GM19043 (cell line): ENCODE measurements at regions not wholly inside any gene's neighbourhood (a gene's known extent, or its start where the extent isn't known, plus 50 kb on each side); places are given as distances from the start of the nearest gene placed in this dataset.

Experiments used
- ATAC-seq: cut with Tn5 transposase; IDR thresholded peaks from one replicate; pipeline ENCODE4 v1.9.1; 2021; ENCODE audit warnings: low read depth; ENCODE audit not compliant: unreplicated experiment

DNA sequence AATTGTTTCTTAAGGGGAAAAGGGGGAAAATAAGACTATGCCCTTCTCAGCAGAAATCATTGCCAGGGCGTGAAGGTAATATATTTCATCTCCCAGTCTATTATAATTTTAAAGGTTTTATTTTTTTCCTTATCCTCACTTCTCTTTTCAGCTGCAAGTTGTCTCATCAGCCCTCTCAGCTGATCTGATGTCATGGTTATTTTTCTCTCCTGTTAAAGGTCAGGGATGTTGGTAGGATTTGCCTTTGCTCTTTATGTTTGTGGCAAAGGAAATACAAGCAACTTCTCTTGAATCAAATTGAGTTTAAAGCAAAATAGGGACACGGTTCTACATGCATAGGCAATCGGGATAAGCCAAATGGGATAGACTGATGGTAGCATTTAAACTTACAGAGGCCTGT, 946.9 kb downstream of the SORCS1 start:
- no peak for ATAC-seq

DNA sequence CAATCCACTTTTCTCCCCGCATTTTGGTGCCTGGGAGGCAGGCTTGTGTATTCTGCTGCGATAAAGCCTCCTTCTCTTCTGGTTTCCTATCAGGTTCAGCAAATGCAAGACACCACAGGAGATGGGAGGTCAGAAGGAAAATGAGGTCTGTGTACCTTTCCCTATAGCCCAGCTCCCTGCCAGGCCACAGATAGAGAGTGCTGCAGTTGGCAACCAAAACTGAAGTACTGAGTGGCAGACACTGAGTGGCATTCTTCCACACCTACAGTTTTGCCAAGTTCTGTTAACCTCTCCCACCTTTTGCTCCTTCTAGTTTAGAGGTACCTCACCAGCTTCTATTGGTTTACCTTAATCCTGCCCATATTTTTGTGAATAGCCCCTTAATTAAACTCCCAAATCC, 948.4 kb downstream of the SORCS1 start:
- no peak for ATAC-seq

DNA sequence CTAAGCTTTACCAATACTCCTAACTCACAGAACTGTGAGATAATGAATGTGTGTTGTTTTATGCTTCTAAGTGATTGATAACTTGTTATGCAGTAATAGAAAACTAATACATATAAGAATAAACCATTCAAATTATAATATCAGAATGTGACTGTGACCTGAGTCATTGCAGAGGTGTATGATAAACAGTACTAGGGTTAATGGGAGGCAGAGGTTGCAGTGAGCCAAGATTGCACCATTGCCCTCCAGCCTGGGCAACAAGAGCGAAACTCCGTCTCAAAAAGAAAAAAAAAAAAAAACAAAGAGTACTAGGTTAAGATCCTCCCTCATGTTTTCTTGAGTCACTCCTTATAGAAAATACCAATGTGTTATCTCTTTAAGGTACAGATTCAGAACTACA, 950.3 kb downstream of the SORCS1 start:
- no peak for ATAC-seq

DNA sequence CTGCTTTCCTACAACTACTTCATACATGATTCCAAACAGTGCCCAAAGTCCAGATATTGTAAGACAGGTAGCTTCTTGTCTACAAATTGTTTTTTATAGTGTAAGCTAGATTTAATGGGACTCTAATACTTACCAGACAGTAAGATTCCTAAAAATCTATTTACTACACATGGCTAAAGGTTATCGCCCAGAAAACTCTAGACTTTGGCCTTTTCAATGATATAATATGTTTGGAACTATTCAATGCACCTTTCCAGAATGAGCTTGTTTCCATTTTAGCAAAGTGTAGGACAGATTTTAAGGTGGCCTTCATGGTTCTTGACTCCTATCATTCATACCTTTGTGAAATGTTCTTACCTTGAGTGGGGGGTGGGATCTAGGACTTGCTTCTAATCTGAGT, 951.0 kb downstream of the SORCS1 start:
- ATAC-seq: no peak

DNA sequence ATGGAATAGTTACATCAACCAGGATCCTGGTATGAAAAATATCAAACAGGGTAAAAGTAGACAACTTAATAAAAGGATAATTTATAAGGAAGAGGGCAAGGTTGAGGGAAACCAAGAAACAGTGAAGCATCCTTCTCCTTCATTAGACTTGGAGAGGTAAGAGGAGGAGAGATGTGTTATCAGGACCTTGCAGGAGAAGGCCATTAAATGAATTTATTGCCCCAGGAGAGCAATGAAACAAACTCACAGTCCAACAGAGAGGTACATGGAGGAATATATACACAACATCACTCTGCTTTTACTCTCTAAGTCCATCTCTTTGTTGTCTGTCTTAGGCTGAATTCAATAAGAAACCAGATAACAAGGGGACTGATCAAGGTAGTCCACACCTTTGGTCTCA, 966.2 kb downstream of the SORCS1 start:
- ATAC-seq: no peak

DNA sequence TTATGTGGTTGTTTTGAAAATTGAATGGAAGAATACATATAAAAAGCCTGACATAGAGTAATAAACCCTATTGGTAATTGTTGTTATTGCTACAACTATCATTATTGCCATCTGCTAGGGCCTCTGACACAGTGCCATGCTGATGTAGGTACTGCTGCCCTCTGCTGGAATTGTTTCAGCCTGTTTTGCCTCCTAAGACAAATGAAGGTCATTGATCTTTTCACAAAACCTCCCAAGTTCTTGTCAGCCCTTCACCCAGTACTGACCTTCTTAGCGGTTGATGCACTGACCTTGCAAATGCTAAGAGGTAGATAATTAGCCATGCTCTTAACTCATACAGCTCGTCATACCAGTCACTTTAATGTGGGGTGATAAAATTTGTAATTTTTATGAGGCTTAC, 975.2 kb downstream of the SORCS1 start:
- no peak for ATAC-seq

DNA sequence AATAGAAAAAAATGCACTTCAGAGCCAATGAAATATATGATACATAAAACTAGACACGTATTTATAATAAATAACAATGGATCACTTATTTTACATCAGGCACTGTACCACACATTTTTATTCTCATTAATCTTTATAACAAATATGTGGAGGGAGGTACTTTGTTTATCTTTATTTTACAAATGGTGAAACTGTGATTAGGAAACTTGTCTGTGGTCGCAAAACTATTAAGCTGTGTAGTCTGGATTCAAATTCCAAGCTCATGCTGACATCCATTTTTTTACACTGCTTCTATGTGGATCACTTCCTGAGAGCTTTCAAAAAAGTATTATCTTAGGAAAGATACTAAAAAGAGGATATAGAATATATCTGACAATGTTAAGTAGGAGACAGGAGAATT, 978.6 kb downstream of the SORCS1 start:
- ATAC-seq: no peak

DNA sequence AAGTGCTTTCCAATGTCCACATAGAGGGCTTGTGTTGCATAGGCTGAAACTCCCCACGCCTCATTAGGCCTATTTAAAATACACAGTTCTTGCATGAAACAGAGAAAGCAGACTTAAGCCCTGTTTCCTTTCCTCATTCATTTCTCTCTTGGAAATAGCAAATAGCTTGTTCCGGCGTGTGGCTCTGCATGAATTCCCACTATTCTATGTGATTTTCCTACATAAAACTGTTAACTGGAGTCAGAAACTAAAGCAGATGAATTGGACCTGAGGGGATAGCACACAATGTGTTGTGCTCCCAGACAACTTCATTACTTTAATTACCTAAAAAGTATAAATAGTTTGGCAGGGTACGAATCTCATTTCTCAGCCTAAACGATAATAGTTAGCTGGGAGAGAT, 981.5 kb downstream of the SORCS1 start:
- ATAC-seq: no peak

DNA sequence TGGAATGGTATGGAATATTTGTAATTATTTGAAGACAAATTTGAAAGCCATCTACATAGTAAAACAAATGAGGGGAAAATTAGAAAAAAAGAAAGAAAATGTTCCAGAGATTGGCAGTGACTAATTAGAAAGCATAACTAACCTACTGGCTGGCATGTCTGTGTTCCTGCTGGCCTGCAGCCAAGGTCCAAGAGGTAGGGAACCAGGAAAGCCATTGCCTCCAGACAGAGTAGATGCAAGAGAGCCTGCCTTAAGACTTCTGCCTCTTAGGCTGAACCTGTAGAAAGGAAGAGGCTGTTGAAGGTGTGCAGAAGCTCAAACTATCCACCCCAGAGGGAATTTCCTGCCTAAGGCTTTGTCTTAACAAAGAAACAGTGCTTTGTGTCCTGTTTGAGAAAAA, 982.0 kb downstream of the SORCS1 start:
- ATAC-seq: no peak

DNA sequence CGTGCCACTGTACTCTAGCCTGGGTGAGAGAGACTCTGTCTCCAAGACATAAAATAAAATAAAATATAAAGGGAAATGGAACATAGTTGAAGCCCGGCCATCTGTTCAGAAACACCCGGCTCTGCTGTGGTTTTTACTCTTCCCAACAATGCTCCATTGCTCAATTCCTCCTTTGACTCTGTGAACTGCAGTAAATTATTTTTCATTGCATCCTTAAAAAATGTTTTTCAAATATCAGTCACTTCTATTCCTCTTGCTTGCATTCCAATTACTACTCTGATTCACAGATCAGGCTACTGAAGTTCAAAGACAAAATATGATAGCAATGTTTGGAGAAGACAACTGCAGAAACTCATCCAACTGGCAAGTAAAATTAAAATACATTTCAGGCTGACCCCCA, 983.0 kb downstream of the SORCS1 start:
- no peak for ATAC-seq

DNA sequence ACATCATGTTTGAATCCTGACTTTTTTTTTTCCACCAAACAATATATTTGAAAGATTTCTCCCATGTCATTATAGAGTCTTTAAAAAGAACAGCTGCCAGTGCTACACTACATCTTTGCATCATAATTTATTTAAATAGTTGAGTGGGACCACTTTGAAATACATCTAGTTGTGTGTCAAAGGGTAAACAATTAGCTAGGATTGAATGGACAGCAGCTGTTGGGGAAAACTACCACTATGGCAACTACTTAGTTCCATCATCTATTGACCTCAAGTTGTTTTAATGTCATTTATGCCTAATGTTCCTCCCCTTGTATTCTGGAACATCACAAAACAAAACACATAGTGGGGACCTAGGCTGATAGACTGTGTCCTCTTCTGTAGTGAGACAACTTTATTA, 985.1 kb downstream of the SORCS1 start:
- no peak for ATAC-seq

DNA sequence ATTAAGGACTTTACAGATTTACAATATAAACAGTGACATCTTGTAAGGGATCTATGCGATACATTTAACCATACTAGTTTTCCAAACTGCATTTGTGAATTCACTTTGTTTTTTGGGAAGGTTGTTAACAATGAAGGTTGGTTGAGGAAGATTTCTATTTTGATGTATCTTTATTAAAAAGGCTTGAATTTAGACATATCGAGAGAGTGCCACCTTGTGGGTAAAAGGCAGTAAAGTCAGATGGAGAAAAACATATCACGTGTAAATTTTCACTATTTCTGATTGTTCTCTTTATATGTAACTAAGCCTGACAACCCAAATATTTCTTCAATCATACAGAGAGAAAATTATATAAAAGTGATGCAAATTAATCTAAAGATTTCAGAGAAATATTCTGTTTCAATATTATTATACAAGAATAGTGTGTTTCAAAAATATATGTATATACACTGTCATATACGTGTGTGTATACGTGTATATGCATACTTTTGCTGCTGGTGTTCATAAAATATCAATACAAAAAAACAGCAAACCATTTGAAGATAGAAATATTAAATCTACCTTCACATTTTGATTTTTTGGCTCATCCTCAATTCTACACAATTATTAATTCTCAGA, 988.6 kb downstream of the SORCS1 start:
- ATAC-seq: no peak

DNA sequence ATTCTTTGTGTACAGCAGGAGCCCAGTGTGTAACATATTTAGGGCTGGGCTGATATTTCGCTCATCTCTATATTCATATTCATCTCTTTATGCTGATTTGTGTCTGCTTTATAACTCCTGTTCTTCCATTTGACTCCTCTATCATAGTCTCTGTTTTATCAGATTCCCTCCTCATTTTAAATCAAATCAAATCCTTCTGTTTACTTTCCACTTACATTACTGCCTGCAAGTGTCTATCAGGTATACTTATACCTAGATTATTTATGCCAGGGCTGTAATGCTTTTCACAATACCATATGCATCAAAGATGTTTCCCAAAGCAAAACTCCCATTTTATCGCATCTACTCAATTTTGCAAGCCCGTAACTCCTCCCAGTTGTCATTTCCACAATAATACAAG, 990.7 kb downstream of the SORCS1 start:
- no peak for ATAC-seq

DNA sequence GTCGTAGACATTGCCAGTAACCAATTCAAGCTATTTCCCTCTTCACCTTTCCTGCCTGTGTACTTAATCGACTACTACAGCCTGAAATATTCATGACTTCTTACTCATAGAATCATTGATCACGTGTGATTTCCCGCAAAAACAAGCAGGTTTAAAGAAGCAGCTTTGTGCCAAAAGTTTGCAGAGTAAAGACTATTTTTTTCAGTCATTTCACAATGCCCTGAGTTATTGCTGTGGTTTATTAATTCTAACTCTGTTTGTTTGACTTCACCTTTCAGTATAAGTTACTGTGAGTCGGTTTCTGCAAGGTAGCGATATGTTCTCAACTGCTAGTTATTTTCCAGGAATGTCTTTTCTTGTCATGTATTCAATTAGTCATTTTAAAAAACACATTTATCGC, 995.3 kb downstream of the SORCS1 start:
- ATAC-seq: no peak

DNA sequence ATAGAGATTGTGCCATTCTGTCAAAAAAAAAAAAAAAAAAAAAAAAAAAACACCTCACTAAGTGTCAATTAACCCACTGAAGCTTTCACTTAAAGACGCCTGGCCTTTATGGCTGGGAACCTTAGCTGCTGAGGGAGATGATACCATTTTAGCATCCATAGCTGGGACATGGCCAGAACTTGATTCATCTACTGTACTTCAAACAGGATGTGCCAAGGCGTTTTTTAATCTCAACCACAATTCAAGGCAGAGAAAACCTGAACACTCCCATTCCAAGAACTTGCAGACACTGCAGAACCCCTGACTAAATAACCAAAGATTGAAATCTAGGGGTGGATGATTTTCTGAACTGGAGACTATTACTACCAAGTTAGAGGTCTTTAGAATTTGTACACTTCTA, 996.6 kb downstream of the SORCS1 start:
- no peak for ATAC-seq

DNA sequence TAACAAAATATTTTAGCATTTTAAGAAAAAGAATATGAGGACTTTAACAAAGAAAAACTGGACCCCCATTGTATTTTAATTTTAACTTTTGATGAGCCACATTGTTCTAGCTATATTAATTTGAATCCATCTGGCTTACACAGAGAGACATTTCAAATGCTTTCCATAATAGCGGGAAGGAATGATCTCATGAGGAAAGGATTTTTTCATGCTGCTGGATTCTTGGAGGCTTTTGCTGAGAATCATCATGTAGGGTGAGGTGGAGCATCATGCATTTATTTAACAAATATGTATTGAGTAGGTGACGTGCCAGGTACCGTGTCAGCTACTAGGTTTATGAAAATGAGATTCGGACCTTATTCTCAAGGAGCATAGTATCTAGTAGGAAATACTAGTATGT, 1006.3 kb downstream of the SORCS1 start:
- no peak for ATAC-seq

DNA sequence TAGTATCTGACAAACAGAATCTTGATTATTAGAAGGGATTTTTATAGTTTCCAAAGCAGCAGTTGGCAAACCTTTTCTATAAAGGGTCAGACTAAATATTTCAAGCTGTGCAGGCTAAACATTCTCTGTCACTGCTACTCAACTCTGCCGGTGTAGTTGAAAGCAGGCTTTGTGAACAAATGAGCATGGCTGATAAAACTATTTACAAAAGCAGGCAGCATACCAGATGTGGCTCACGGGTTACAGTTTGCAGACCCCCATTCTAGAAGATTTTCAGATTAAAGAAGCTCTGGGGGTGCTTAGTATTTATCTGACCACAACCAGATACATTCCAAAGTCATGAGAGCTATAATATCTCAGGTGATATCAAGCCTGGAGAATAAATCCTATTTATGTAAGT, 1017.5 kb downstream of the SORCS1 start:
- ATAC-seq: no peak

DNA sequence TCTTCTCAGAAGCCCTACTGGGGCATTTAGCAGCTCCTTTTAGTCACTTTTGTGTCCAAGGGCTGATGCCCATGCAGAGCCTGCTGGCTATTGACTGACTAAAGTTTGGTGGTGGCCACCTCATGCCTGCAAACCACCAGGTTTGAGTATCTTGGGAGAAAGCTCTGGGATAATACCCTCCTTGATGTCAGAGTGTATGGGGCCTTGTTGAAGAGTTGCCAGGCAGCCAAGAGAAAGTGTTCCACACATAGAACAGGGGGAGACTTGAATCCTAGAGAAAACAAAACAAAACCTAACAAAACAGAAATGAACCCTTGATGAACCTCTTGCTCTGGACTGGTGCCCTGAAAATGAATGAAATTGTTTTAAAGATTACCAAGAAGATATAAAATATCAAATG, 1024.6 kb downstream of the SORCS1 start:
- ATAC-seq: no peak

DNA sequence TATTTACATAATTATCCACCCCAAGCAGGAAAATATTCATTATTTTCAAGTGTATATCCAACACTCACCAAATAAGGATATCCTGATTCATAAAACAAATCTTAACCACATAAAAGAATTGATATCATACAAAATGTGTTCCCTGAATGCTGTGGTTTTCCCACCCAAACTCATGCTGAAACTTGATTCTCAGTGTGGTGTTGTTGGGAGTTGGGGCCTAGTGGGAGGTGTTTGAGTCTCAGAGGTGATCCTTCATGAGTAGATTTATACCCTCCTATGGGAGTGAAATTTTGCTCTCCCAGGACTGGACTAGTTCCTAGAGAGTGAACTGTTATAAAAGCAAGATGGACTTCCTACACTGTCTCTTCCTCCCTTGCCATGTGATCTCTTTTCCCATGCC, 1028.3 kb downstream of the SORCS1 start:
- ATAC-seq: no peak

DNA sequence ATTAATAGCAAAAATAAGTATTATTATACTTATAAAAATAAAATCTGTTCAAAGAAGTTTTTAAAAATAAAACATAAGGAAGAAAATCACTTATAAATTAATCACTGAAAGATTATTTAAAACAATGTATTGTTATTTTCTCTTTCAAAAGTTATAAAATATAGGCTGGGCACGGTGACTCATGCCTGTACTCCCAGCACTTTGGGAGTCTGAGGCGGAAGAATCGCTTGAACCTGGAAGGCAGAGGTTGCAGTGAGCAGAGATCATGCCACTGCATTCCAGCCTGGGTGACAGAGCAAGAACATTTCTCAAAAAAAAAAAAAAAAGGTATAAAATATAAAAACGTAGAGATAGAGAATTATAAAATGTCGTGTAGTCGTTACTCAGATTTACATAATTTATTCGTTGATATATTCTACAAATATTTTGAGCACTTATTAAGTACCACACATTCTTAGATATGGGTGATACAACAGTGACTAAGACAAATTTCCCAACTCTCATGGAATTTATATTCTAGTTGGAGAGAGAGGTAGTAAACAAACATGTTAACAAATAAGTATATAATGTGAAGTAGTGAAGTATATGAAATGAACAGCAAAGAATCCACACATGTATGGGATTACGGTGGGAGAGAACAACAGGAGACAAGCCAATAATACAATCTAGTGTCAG, 1030.0 kb downstream of the SORCS1 start:
- no peak for ATAC-seq

DNA sequence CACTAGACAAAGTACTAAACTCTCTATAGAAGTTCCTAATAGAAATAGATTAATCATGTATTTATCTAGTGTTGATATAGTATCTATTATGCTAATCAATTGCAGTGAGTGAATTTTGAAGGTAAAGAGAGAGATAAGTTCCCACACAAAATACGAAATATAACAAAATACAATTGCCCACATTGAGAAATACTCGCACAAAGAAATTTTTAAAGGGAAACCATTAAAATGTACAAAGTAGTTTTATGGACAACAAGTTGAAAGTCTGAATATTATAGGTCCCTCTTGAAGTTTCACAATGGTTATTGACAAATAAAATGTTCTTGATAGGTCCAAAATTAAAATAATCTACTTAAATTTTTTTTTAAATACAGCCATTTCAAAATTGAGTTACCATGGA, 1031.1 kb downstream of the SORCS1 start:
- no peak for ATAC-seq

DNA sequence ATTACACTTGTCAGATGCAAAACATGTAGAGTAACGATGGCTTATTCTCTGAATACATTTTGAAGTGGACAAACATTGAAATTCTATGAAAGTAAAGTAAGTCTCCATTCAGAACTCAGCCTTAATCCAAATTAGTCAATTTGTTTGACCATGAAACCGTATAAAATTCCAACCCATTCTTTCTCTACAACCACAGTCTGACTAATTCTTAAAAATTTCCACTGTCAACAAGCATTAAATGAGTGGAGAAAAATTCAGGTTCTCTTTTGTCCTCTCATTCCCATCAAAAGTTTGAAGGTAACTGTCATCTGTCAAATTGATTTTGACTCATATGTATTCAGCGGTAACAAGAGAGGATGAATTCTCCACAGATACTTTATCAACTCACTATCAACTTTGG, 1031.5 kb downstream of the SORCS1 start:
- ATAC-seq: no peak

DNA sequence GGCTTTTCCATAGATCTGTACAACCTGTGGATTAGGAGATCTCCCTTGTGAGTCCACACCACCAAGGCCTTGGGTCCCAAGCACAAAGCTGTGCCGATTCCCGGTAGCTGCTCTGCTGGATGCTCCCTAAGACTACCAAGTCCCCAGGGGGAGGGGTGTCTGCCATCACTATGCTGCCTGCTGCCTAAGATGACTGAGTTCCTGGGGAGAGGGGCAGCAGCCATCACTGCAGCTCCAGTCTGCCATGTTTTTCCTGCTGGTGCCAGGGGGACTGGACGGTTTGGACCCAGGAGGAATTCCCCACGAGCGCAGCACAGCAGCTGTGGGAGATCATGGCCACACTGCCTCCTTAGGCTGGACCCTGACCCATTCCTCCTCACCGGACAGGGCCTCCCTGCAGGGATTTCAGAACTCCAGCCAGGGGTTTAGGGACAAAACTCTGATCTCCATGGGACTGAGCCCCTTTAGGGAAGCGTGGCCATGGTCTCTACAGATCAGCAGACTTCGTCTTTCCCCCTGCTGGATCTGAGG, 1049.8 kb downstream of the SORCS1 start:
- ATAC-seq: no peak
